Fibroblast of villous mesenchyme (primary cell): ENCODE measurements at regions not wholly inside any gene's neighbourhood (a gene's known extent, or its start where the extent isn't known, plus 50 kb on each side); places are given as distances from the start of the nearest gene placed in this dataset. TPM values are rescaled to one million over a fixed set of nuclear protein-coding genes. Genes with fewer than 3 reads are reported as not detected.

Experiments
- DNase-seq: peaks from one replicate; pipeline ENCODE4 v3.0.0-alpha.2; 2010; ENCODE audit warnings: low read depth
- H3K4me3 ChIP-seq: 2 replicates; pipeline ENCODE4 v1.5.1; 2011; ENCODE audit warnings: low read depth, mild to moderate bottlenecking, low read length
- small RNA-seq: library from RNA; depleted of rRNA; stranded (forward); fragments of <200 nt; gene quantifications from one replicate; pipeline ENCODE3, GENCODE V24; 2012
- TF ChIP-seq, protein P1 (sequence below): IDR thresholded peaks from 2 replicates; pipeline ENCODE4 v1.5.1; 2012; ENCODE audit warnings: low read depth, mild to moderate bottlenecking, low read length; ENCODE audit not compliant: insufficient read depth

DNA sequence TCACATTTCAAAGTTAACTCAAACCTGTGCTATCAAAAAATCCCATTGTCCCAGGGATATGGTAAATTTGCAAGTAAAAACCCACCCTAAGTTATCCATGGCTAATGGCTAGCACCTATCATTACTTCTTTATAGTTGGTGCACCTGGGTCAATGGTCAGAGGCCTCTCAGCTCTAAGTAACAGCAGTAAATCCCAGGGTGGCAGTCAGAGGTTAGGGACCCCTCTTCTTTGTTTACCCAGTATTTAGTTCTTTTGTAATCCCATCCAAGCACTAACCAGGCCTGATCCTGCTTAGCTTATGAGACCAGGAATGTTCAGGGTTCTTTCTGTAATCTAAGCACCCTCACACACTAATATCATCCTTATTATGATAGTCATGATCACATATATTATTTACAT is 52.1 kb upstream of the WWC1 start:
- TF ChIP-seq, protein P1, sequence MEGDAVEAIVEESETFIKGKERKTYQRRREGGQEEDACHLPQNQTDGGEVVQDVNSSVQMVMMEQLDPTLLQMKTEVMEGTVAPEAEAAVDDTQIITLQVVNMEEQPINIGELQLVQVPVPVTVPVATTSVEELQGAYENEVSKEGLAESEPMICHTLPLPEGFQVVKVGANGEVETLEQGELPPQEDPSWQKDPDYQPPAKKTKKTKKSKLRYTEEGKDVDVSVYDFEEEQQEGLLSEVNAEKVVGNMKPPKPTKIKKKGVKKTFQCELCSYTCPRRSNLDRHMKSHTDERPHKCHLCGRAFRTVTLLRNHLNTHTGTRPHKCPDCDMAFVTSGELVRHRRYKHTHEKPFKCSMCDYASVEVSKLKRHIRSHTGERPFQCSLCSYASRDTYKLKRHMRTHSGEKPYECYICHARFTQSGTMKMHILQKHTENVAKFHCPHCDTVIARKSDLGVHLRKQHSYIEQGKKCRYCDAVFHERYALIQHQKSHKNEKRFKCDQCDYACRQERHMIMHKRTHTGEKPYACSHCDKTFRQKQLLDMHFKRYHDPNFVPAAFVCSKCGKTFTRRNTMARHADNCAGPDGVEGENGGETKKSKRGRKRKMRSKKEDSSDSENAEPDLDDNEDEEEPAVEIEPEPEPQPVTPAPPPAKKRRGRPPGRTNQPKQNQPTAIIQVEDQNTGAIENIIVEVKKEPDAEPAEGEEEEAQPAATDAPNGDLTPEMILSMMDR: no peak
- no peak overlapping the region for H3K4me3 ChIP-seq
- no peak for DNase-seq

Small RNA genes in the stretch of these regions (small RNA-seq; reads per million reads assigned to genes)
- not detected for gene AC026403.1
- not detected for gene RF00561
- not detected for gene RN7SKP60
- gene RNU6-168P: not detected
- gene RNU6-209P: not detected
